DMS53 (cell line): ENCODE measurements at regions not wholly inside any gene's neighbourhood (a gene's known extent, or its start where the extent isn't known, plus 50 kb on each side); places are given as distances from the start of the nearest gene placed in this dataset.
"Not testable (repeated sequence)": the region's sequence is repeated elsewhere in the genome, so short reads cannot be mapped to it uniquely, and the experiment has no call there.

Experiments
- DNase-seq: peaks from one replicate; lab custom pipeline; 2025; lab: John Stamatoyannopoulos, UW

DNA sequence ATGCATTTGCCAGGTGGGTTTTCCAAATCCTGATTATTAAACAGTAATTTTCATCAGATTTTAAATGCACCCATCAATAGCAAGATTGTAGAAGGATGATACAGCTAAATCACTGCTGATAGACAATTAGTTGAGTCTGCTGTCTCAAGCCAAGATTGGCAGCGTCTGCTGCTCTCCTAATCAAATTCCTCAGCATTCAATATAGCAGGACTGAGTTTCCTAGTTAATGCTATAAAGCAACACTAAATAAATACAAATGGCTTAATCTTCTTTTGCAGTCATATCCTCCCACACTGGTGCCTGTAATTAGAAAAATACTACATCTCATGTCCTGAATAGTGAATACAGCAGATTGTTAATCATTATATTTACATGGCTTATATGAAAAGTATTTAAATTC is 1028.8 kb downstream of the ADGRL2 start:
- no peak for DNase-seq

GRCh38 chr1:82823876-82824275 is 1023.1 kb downstream of the ADGRL2 start:
- no peak for DNase-seq

- no peak for DNase-seq
These were observed 1020.1 kb downstream of the ADGRL2 start for GRCh38 chr1:82820816-82821215.

DNA sequence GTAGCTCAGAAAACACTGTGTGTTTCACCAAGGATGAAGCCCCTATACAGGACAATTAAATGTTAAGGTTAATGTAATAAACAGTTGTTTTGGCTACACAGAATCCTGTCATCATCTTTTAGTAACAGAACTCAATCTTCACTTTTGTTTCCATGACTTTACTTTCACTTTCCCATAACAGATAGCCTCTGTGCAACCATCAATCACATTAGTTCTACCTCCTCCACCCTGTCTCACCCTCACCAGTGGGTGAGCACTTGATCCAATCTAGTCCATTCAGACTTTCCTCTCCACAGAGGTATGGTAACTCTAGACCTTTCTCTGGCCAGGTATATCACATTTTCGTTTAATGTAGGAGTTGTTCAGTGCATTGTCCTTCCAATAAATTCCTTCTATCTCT is 1018.5 kb downstream of the ADGRL2 start:
- DNase-seq: peak; percentile 39

GRCh38 chr1:82818586-82818985 is 1017.9 kb downstream of the ADGRL2 start:
- peak; percentile 12 for DNase-seq

- no peak for DNase-seq
These were observed 1012.7 kb downstream of the ADGRL2 start for GRCh38 chr1:82813386-82813785.

GRCh38 chr1:82810601-82811000 is 1009.9 kb downstream of the ADGRL2 start:
- DNase-seq: no peak

DNA sequence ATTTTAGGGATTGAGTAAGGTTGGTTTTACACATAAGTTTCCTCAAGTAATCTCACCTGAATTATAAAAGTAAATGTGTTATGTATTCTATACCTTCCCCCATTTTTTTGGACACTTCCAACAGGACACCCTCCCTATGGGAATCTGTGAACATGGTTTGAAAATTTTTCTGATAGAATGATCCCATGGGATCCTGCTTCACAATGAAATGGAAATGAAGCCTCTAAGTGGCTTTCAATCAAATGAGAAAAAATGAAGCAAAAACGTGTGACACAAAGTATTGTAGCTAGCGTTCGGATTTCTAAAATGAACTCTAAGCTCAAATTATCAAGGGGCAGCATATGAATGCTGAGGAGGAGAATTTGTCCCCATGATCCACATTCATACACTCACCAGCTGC is 1006.8 kb downstream of the ADGRL2 start:
- DNase-seq: no peak

DNA sequence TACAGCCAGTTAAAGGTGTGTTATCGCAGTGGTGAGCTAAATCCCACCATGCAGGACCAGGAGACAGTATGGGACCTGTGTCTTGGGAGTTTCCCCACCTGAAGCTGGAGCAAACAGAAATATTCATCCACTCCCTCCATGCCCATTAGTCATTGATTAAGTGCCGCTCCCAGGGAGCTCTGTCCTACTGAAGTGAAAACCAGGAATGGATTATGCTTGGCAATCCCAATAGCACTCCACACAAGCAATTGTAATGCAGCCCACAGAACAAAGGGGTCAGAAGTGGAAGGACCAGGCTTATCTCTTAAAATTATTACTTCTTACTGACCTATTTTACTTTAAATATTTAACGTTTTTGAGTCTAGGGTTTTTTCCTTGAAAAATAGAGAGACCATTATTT is 1005.4 kb downstream of the ADGRL2 start:
- no peak for DNase-seq

DNA sequence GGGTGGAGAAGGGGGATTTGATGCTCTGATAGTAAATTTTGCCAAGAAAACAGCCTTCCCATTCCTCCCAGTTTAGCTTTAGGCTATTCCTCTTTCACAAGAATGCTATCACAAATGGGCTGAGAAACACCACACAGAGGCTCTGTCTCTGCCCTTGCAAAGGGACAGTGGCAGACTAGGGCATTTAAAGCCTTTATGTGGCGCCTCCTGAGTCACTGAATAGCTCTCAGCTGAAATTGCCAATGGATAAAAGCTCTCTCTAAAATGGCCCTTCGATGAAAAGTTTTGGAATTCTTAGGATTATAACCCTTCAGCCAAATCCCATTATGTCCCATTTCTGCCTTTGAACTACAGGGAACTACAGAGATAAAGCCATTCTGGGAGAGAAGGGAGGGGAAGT is 1000.4 kb downstream of the ADGRL2 start:
- DNase-seq: no peak

- no peak for DNase-seq
These were observed 1000.0 kb downstream of the ADGRL2 start for GRCh38 chr1:82800721-82801120.

GRCh38 chr1:82799261-82799660 is 998.5 kb downstream of the ADGRL2 start:
- DNase-seq: no peak

- DNase-seq: peak; percentile 27
These were observed 994.9 kb downstream of the ADGRL2 start for GRCh38 chr1:82795508-82796149.

DNA sequence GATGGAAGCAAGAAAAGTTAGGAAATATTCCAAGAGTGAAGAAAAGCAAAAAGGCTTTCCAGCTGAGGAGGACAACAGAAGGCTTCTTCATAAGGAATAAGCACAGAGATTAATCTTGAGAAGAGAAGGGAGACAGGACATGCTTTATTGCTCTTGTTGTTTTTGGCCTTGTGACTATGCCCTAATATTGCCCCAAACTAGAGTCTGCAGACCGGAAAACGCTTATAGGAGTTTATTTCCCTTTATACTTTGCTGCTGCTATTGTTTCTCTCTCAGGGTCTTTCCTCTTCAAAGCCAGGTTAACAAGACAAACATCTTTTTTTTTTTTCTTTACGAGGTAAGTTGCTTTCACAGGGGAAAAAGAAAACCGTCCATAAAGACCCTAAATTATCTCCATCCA is 991.4 kb downstream of the ADGRL2 start:
- DNase-seq: no peak

- DNase-seq: peak; percentile 15
These were observed 989.8 kb downstream of the ADGRL2 start for GRCh38 chr1:82790556-82790955.

- DNase-seq: no peak
These were observed 987.9 kb downstream of the ADGRL2 start for GRCh38 chr1:82788660-82789059.

GRCh38 chr1:82788038-82788437 is 987.3 kb downstream of the ADGRL2 start:
- DNase-seq: no peak

DNA sequence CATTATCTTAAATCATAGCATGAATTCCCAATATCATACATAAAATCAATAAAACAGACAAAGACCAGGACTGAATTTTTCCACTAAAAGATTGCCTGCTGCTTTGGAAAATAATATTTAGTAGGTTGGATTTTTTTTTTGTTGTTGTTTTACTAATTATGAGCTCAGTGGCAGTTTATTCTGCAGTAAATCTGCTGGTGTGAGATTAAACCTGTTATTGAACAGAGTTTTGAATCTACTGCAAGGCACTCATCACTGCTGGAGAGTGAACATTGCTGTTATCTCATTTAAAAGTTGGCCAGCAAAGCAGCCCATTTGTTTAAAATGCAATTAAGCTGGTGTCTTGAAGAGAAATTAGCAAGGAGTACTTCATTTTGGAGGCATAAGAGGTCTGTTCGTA is 986.1 kb downstream of the ADGRL2 start:
- no peak for DNase-seq

DNA sequence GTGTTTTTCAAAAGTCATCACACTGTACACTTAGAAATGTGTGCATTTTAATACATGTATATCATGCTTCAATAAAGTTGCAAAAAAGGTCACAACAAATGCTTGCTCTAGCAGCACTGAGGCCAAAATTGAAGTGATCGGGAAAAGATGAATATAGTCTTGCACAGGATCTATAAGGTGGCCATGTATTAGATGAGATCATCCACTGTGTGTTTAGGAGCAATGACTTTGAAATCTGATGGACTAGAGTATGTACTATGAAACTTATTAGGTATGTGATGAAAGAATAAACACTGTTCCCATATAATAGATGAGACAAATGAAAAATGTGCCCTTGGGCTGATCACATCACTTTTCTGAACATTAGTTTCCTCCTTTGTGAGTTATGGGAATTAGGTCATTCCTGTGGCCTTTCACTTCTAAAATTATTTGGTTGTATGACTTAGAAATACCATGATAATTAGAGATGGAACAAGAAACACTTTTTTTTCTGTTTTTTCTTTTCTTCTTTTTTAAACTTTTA is 984.6 kb downstream of the ADGRL2 start:
- no peak for DNase-seq

DNA sequence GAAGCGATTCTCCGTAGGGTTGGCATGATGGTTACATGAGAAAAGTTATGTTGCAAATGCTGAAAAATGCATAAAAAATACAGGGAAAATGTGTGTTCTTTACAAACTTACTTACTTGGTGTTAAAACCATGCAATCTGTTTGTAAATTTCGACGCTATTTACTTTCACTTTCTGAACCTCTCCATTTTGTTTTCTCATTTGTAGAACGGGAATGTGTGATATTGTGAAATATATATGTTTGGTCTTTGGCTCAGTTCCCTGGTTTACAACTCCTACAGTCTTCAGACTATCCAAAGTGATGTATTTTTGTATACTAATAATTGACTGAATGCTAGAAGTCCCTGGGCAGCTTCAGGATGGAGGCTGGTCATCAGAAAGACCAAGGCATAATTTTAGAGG is 982.3 kb downstream of the ADGRL2 start:
- no peak for DNase-seq

GRCh38 chr1:82782599-82782998 is 981.9 kb downstream of the ADGRL2 start:
- no peak for DNase-seq

DNA sequence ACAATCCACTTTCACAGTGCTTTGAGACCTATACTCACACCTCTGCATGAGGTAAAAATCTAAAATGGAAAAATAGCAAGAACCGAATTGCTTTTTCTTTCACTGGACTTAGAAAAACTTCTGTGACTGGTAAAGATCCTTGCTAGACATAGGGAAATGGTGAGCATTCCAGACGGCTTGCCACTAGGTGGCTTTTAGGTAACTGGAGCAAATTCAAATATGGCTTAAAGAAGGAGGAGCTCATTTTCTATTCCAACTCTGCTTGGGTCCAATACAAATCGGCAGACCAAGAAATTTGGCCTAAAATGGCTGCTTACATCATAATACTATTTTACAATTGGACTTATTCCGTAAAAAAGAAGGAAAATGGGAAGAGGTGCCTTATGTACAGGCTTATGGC is 977.9 kb downstream of the ADGRL2 start:
- DNase-seq: peak; percentile 62

DNA sequence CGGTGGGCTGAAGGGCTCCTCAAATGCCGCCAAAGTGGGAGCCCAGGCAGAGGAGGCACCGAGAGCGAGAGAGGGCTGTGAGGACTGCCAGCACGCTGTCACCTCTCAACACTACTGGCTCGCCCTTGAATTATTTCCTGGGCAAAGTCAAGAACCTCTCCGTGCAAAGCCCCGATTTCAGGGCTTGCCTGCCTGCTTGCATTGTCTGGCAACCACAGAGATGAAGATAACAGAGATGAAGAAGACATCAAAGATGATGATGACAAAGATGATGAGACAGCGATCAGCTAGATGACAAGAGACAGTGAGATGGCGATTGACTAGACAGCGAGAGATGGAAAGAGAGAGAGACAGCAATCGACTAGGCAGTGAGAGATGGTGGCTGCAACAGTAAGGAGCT is 976.5 kb downstream of the ADGRL2 start:
- no peak for DNase-seq

DNA sequence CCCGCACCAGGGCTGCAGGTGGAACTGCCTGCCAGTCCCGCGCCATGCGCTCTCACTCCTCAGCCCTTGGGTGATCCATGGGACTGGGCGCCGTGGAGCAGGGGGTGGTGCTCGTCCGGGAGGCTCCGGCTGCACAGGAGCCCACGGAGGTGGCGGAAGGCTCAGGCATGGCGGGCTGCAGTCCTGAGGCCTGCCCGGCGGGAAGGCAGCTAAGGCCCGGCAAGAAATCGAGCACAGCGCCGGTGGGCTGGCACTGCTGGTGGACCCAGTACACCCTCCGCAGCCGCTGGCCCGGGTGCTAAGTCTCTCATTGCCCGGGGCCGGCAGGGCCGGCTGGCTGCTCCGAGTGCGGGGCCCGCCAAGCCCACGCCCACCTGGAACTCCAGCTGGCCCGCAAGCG is 976.0 kb downstream of the ADGRL2 start:
- not testable (repeated sequence) for DNase-seq
